ENCODE measurements at regions not wholly inside any gene's neighbourhood (a gene's known extent, or its start where the extent isn't known, plus 50 kb on each side); places are given as distances from the start of the nearest gene placed in this dataset.

GRCh38 chr15:77727635-77728304 lies 95.1 kb upstream of the LINGO1 start:
- no peaks in the 10 kb centered on the region for H3K27me3 ChIP-seq (ENCODE audit: control insufficient read depth, insufficient read depth, low read length)
- no peaks in the 10 kb centered on the region for H3K4me1 ChIP-seq (ENCODE audit: control insufficient read depth, insufficient read depth, low read length)
- in situ Hi-C loops (cut with HindIII; ENCODE audit: low pct_unique_long_range_greater_than_20kb, low sequenced_read_pairs) (no loop called here), intact Hi-C loops (cut with micrococcal nuclease; ENCODE audit: unreplicated experiment) (no loop called here)
- TF ChIP-seq TCF7L2 (IDR thresholded peaks at IDR 0.05; ENCODE audit: low read depth, low read length) = no peak
- TF ChIP-seq POLR2AphosphoS5 (IDR thresholded peaks at IDR 0.05; ENCODE audit: low read depth, low read length) = no peak
- no peak for TF ChIP-seq CTCF (IDR thresholded peaks at IDR 0.05)
- no peak for TF ChIP-seq SIN3A (IDR thresholded peaks at IDR 0.05; ENCODE audit: borderline replicate concordance, insufficient read depth, low read depth, low read length)
- TF ChIP-seq REST (IDR thresholded peaks at IDR 0.05; ENCODE audit: insufficient read depth in 1 of 2, low read depth in 2 of 2, low read length in 1 of 2) = no peak
- BruUV-seq (replicated peaks) = no TSS peak
- ATAC-seq (no peak), DNase-seq (ENCODE audit: low read depth, low spot score) (no peak)
- no peaks in the 10 kb centered on the region for H3K9me3 ChIP-seq (ENCODE audit: control insufficient read depth, insufficient read depth, low read depth, low read length)
- H3K27ac ChIP-seq (ENCODE audit: low read length) = no peak overlapping the region
- ChIA-PET CTCF (no interaction called here), POLR2A (interaction anchor here (0.6 kb wide), 1 partner anchor 18 kb away, joined by 8 read pairs; no protein-coding TSS in a partner anchor)
- no peak overlapping the region for H3K4me3 ChIP-seq (ENCODE audit: low read depth in 2 of 2, low read length in 2 of 2)
- no peaks in the 10 kb centered on the region for H3K36me3 ChIP-seq (ENCODE audit: control insufficient read depth, insufficient read depth, low read length)

GRCh38 chr15:77724715-77725114 lies 92.0 kb upstream of the LINGO1 start:
- intact Hi-C loops (cut with micrococcal nuclease; ENCODE audit: unreplicated experiment) = no loop called here
- in situ Hi-C loops (cut with HindIII; ENCODE audit: low pct_unique_long_range_greater_than_20kb, low sequenced_read_pairs) = no loop called here
- CTCF ChIA-PET = no interaction called here
- Histone ChIP-seq H3K9me3 (ENCODE audit: control insufficient read depth, insufficient read depth, low read depth, low read length) (no peaks in the 10 kb centered on the region), H3K4me3 (ENCODE audit: low read depth in 2 of 2, low read length in 2 of 2) (no peak overlapping the region), H3K27ac (ENCODE audit: low read length) (no peak overlapping the region), H3K27me3 (ENCODE audit: control insufficient read depth, insufficient read depth, low read length) (no peaks in the 10 kb centered on the region), H3K36me3 (ENCODE audit: control insufficient read depth, insufficient read depth, low read length) (no peaks in the 10 kb centered on the region), H3K4me1 (ENCODE audit: control insufficient read depth, insufficient read depth, low read length) (no peaks in the 10 kb centered on the region)
- no peak for ATAC-seq
- no TSS peak for BruUV-seq (replicated peaks)
- no peak for TF ChIP-seq CTCF (IDR thresholded peaks at IDR 0.05)
- TF ChIP-seq SIN3A (IDR thresholded peaks at IDR 0.05; ENCODE audit: borderline replicate concordance, insufficient read depth, low read depth, low read length) = no peak
- no peak for TF ChIP-seq POLR2AphosphoS5 (IDR thresholded peaks at IDR 0.05; ENCODE audit: low read depth, low read length)
- TF ChIP-seq TCF7L2 (IDR thresholded peaks at IDR 0.05; ENCODE audit: low read depth, low read length) = no peak
- no peak for TF ChIP-seq REST (IDR thresholded peaks at IDR 0.05; ENCODE audit: insufficient read depth in 1 of 2, low read depth in 2 of 2, low read length in 1 of 2)
- DNase-seq (ENCODE audit: low read depth, low spot score) = no peak
- POLR2A ChIA-PET = no interaction called here

Measured in Panc1 (cell line).